CD4-positive, alpha-beta T cell (primary cell): ENCODE measurements at regions not wholly inside any gene's neighbourhood (a gene's known extent, or its start where the extent isn't known, plus 50 kb on each side); places are given as distances from the start of the nearest gene placed in this dataset.

Experiments used
- ATAC-seq: fragments of 200-7000 bp; cut with Tn5 transposase; one replicate; pipeline ENCODE4 v1.10.0; 2022; ENCODE audit warnings: mild to moderate bottlenecking; ENCODE audit not compliant: poor library complexity
- CTCF ChIA-PET: fragments of 350-600 bp; sonication (Branson Sonifier 250); formaldehyde crosslinking; loops from one replicate; lab custom pipeline; 2021; ENCODE audit warnings: antibody characterized with exemption, inconsistent platforms; lab: Charles Lee
- POLR2A ChIA-PET: fragments of 350-600 bp; sonication (Branson Sonifier 250); formaldehyde crosslinking; loops from one replicate; lab custom pipeline; 2021; ENCODE audit warnings: antibody characterized with exemption, inconsistent platforms; lab: Charles Lee
- DNase-seq, 14 experiments: peaks; one replicate each; pipeline ENCODE4 v3.0.0-alpha.2; 2013 to 2020; ENCODE audit warnings: mixed read lengths in 2 of 14
- H3K27ac ChIP-seq, 2 donors: one replicate each; pipeline versions ENCODE4 v1.5.1 to v1.7.0; 2013; ENCODE audit warnings: low read length in 2 of 2, low read depth in 1 of 2, mild to moderate bottlenecking in 1 of 2
- H3K27me3 ChIP-seq, 2 experiments: 1 replicate in 1 of 2; 2 replicates in 1 of 2; pipeline versions ENCODE4 v1.6.1 to v1.7.0; 2013; ENCODE audit warnings: low read length in 2 of 2, control low read depth in 1 of 2, mild to moderate bottlenecking in 1 of 2, moderate library complexity in 1 of 2; ENCODE audit not compliant: insufficient read depth in 2 of 2, control insufficient read depth in 1 of 2
- H3K36me3 ChIP-seq: one replicate; pipeline ENCODE4 v1.6.1; 2013; ENCODE audit warnings: low read length, control low read depth; ENCODE audit not compliant: insufficient read depth
- H3K4me1 ChIP-seq: one replicate; pipeline ENCODE4 v1.6.1; 2013; ENCODE audit warnings: low read length, control low read depth; ENCODE audit not compliant: insufficient read depth
- H3K4me3 ChIP-seq: one replicate; pipeline ENCODE4 v1.5.1; 2013; ENCODE audit warnings: mild to moderate bottlenecking, low read length, moderate library complexity
- H3K9me3 ChIP-seq, 2 experiments: 1 replicate in 1 of 2; 2 replicates in 1 of 2; pipeline versions ENCODE4 v1.6.1 to v1.7.0; 2013; ENCODE audit warnings: low read length in 2 of 2, mild to moderate bottlenecking in 2 of 2, control low read depth in 1 of 2, moderate library complexity in 1 of 2; ENCODE audit not compliant: control insufficient read depth in 1 of 2, insufficient read depth in 1 of 2
- H3K27ac Mint-ChIP-seq: one replicate; pipeline ENCODE4 v1.8.0; 2020; ENCODE audit warnings: mixed read lengths
- H3K27me3 Mint-ChIP-seq: one replicate; pipeline ENCODE4 v1.8.0; 2021; ENCODE audit warnings: mixed read lengths
- H3K36me3 Mint-ChIP-seq: one replicate; pipeline ENCODE4 v1.8.0; 2021; ENCODE audit warnings: low read depth, mixed read lengths
- H3K4me1 Mint-ChIP-seq: one replicate; pipeline ENCODE4 v1.8.0; 2021; ENCODE audit warnings: low read depth, mixed read lengths
- H3K4me3 Mint-ChIP-seq: one replicate; pipeline ENCODE4 v1.8.0; 2020; ENCODE audit warnings: mild to moderate bottlenecking, mixed read lengths
- H3K9me3 Mint-ChIP-seq: one replicate; pipeline ENCODE4 v1.8.0; 2020; ENCODE audit warnings: mixed read lengths
- intact Hi-C, 2 experiments: fragments of 100-400 bp; cut with DNase I in 1 of 2; cut with micrococcal nuclease in 1 of 2; formaldehyde crosslinking; loops; one replicate each; pipeline versions ENCODE4 v1.15.1 to v1.9.0; 2023 to 2025; cut with DNase I, micrococcal nuclease
- TF ChIP-seq, protein P1 (sequence below): fragments of 200-600 bp; IDR thresholded peaks from one replicate; pipeline ENCODE4 v1.8.0; 2022; ENCODE audit warnings: antibody characterized with exemption, mild to moderate bottlenecking

DNA sequence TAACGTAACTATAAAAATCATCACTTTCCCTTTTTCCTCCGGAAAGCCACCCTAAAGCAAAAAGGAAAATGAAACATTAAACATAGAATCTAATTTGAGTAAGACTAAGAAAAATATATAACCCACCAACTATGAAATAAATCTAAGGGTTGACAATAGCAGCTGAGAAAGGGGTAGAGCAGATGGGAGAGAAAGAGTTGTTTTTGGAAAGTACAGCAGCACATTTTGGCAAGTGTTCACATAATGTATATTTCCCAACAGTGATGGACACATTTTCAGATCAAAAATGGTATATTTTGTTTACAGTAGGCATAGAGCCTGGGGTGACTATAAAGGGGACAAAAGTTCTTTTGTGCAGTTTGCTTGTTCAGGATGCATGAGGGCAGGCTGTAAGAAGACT, 1287.4 kb upstream of the B3GALT2 start:
- ChIA-PET CTCF (no interaction called here), POLR2A (no interaction called here)
- TF ChIP-seq, protein P1, sequence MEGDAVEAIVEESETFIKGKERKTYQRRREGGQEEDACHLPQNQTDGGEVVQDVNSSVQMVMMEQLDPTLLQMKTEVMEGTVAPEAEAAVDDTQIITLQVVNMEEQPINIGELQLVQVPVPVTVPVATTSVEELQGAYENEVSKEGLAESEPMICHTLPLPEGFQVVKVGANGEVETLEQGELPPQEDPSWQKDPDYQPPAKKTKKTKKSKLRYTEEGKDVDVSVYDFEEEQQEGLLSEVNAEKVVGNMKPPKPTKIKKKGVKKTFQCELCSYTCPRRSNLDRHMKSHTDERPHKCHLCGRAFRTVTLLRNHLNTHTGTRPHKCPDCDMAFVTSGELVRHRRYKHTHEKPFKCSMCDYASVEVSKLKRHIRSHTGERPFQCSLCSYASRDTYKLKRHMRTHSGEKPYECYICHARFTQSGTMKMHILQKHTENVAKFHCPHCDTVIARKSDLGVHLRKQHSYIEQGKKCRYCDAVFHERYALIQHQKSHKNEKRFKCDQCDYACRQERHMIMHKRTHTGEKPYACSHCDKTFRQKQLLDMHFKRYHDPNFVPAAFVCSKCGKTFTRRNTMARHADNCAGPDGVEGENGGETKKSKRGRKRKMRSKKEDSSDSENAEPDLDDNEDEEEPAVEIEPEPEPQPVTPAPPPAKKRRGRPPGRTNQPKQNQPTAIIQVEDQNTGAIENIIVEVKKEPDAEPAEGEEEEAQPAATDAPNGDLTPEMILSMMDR: no peak
- Histone ChIP-seq H3K4me3 (no peak overlapping the region), H3K9me3 (no peaks in the 10 kb centered on the region), H3K4me1 (no peaks in the 10 kb centered on the region), H3K36me3 (no peaks in the 10 kb centered on the region), H3K27ac (no peak overlapping the region), H3K27me3 (no peaks in the 10 kb centered on the region)
- intact Hi-C loops: no loop called here
- DNase-seq (no peak), ATAC-seq (no peak)
- no peaks in the 10 kb centered on the region for H3K36me3 Mint-ChIP-seq
- no peak overlapping the region for H3K4me3 Mint-ChIP-seq
- no peak overlapping the region for H3K27ac Mint-ChIP-seq
- no peaks in the 10 kb centered on the region for H3K9me3 Mint-ChIP-seq
- no peaks in the 10 kb centered on the region for H3K27me3 Mint-ChIP-seq
- no peaks in the 10 kb centered on the region for H3K4me1 Mint-ChIP-seq

DNA sequence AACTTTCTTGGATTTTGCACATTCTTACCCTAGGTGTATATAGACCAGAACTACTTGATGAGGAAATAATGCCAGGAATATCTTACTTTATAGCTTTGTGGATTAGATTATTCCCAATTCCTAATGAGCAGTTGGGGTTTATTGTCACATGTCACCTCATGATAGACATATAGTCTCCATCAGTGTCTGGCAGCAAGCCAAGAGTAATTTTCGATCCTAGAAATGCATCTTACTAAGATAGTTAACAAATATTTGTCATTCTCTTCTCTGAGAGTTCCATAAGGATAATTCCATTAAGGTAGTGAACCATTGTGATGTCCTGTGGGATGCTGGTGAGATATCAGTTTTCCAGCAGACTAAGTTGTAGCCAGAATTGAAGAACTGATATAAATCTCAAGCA, 1282.9 kb upstream of the B3GALT2 start:
- no peak for DNase-seq
- CTCF ChIA-PET: no interaction called here
- no peak overlapping the region for H3K27ac Mint-ChIP-seq
- H3K4me3 Mint-ChIP-seq: no peak overlapping the region
- Histone ChIP-seq H3K4me1 (no peaks in the 10 kb centered on the region), H3K36me3 (no peaks in the 10 kb centered on the region), H3K9me3 (no peaks in the 10 kb centered on the region), H3K4me3 (no peak overlapping the region), H3K27ac (no peak overlapping the region), H3K27me3 (no peaks in the 10 kb centered on the region)
- H3K4me1 Mint-ChIP-seq: no peaks in the 10 kb centered on the region
- H3K9me3 Mint-ChIP-seq: no peaks in the 10 kb centered on the region
- POLR2A ChIA-PET: interaction anchor here (0.6 kb wide), 1 partner anchor 1122 kb away, joined by 4 read pairs; no protein-coding TSS in a partner anchor
- H3K27me3 Mint-ChIP-seq: no peaks in the 10 kb centered on the region
- ATAC-seq: no peak
- intact Hi-C loops: no loop called here
- no peaks in the 10 kb centered on the region for H3K36me3 Mint-ChIP-seq
- TF ChIP-seq, protein P1: no peak

DNA sequence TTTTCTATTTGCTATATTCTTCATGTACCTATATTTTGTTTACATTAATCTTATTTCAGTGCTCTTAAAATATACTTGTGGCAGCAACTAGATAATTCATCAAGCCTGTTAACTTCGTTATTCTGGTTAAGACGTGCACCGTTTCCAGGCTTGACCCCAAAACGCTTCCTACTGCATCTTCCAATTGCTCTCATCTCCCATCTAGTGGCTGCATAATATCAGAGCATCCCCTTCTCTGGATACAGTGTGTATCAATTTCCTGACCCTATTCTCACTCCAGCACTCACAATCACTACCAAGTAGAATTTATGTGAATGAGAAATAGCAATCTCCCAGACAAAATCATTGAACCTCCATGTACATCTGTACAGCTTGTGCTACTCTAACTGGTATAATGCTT, 1280.3 kb upstream of the B3GALT2 start:
- no peaks in the 10 kb centered on the region for H3K27me3 ChIP-seq
- no peak overlapping the region for H3K4me3 ChIP-seq
- intact Hi-C loops: no loop called here
- POLR2A ChIA-PET: no interaction called here
- no peaks in the 10 kb centered on the region for H3K4me1 ChIP-seq
- ATAC-seq (no peak), DNase-seq (no peak)
- Mint-ChIP-seq H3K4me1 (no peaks in the 10 kb centered on the region), H3K36me3 (no peaks in the 10 kb centered on the region), H3K27me3 (peaks cover 4% of the 10 kb centered on the region), H3K4me3 (no peak overlapping the region), H3K9me3 (no peaks in the 10 kb centered on the region), H3K27ac (no peak overlapping the region)
- no peaks in the 10 kb centered on the region for H3K9me3 ChIP-seq
- CTCF ChIA-PET: no interaction called here
- no peaks in the 10 kb centered on the region for H3K36me3 ChIP-seq
- TF ChIP-seq, protein P1: no peak
- H3K27ac ChIP-seq: no peak overlapping the region
